ENCODE measurements at regions not wholly inside any gene's neighbourhood (a gene's known extent, or its start where the extent isn't known, plus 50 kb on each side); places are given as distances from the start of the nearest gene placed in this dataset.

GRCh38 chr4:182137343-182137742, 105.9 kb upstream of the TENM3 start:
- TF ChIP-seq CTCF (IDR thresholded peaks at IDR 0.05 in 8 of 11, conservative IDR thresholded peaks at IDR 0.05 in 3 of 11) (no peak), POLR2AphosphoS5 (IDR thresholded peaks at IDR 0.05) (no peak)
